ENCODE measurements at regions not wholly inside any gene's neighbourhood (a gene's known extent, or its start where the extent isn't known, plus 50 kb on each side); places are given as distances from the start of the nearest gene placed in this dataset.

DNA sequence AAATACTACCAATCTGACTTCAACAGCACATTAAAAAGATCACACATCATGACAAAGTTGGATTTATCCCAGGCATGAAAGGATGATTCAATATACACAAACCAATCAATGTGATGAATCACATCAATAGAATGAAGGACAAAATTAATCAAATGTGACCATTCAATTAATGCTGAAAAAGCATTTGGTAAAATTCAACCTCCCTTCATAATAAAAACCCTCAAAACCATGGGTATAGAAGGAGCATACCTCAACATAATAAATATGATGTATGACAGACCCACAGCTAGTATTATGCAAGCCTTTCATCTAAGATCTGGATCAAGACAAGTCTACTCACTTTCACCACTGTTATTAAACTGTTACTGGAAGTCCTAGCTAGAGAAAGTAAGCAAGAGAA lies 921.7 kb upstream of the RAG2 start (continued):
- no peak for TF ChIP-seq SMAD1 (IDR thresholded peaks at IDR 0.05; ENCODE audit: low read depth, partially characterized antibody)
- TF ChIP-seq WRNIP1 (IDR thresholded peaks at IDR 0.05; ENCODE audit: borderline replicate concordance, low read depth, low read length): no peak
- TF ChIP-seq ZNF217 (IDR thresholded peaks at IDR 0.05): no peak
- TF ChIP-seq ESRRA (IDR thresholded peaks at IDR 0.05; ENCODE audit: low read length): no peak
- no peak for TF ChIP-seq BHLHE40 (IDR thresholded peaks at IDR 0.05; ENCODE audit: borderline replicate concordance in 1 of 2, low read depth in 2 of 2, low read length in 1 of 2)
- TF ChIP-seq MTA2 (IDR thresholded peaks at IDR 0.05; ENCODE audit: low read depth): no peak
- no peak for TF ChIP-seq CBFB (IDR thresholded peaks at IDR 0.05; ENCODE audit: low read depth)
- TF ChIP-seq, protein P1, sequence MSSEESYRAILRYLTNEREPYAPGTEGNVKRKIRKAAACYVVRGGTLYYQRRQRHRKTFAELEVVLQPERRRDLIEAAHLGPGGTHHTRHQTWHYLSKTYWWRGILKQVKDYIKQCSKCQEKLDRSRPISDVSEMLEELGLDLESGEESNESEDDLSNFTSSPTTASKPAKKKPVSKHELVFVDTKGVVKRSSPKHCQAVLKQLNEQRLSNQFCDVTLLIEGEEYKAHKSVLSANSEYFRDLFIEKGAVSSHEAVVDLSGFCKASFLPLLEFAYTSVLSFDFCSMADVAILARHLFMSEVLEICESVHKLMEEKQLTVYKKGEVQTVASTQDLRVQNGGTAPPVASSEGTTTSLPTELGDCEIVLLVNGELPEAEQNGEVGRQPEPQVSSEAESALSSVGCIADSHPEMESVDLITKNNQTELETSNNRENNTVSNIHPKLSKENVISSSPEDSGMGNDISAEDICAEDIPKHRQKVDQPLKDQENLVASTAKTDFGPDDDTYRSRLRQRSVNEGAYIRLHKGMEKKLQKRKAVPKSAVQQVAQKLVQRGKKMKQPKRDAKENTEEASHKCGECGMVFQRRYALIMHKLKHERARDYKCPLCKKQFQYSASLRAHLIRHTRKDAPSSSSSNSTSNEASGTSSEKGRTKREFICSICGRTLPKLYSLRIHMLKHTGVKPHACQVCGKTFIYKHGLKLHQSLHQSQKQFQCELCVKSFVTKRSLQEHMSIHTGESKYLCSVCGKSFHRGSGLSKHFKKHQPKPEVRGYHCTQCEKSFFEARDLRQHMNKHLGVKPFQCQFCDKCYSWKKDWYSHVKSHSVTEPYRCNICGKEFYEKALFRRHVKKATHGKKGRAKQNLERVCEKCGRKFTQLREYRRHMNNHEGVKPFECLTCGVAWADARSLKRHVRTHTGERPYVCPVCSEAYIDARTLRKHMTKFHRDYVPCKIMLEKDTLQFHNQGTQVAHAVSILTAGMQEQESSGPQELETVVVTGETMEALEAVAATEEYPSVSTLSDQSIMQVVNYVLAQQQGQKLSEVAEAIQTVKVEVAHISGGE (CRISPR knock-in tag; IDR thresholded peaks at IDR 0.05): no peak
- TF ChIP-seq CEBPB (IDR thresholded peaks at IDR 0.05; ENCODE audit: borderline replicate concordance in 1 of 2, low read depth in 2 of 2, low read length in 2 of 2): no peak

DNA sequence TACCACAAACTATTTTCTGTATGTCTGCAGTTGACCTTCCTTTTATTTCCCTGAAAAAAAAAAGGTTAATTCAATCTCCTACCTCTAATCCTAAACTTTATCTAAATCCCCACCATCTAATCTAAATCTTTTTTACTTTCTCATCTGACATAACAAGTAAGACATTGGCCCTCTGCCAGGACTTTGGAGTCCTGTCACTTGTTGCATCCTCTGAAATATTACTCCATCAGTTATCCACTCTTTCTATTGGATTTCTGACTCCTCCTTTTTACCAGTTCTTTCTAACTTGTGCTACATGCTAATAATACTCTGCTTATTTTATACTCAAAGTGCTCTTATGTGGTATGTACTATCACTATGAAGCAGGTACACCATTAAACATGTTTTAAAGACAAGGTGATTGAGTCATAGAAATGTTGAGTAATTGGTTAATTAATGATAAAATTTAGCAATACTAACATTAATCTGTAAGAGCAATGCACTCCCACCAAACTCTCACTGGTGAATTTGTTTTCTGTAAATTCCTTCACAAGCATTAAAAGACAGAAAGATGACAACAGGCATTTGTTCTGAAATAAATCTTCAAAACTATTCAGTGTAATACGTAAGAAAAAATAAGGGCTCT lies 914.2 kb upstream of the RAG2 start:
- RAD21 ChIA-PET (ENCODE audit: unreplicated experiment): no interaction called here
- TF ChIP-seq DPF2 (IDR thresholded peaks at IDR 0.05) (no peak), TBL1XR1 (IDR thresholded peaks at IDR 0.05; ENCODE audit: low read depth, low read length) (no peak)
- TF ChIP-seq, protein P2, sequence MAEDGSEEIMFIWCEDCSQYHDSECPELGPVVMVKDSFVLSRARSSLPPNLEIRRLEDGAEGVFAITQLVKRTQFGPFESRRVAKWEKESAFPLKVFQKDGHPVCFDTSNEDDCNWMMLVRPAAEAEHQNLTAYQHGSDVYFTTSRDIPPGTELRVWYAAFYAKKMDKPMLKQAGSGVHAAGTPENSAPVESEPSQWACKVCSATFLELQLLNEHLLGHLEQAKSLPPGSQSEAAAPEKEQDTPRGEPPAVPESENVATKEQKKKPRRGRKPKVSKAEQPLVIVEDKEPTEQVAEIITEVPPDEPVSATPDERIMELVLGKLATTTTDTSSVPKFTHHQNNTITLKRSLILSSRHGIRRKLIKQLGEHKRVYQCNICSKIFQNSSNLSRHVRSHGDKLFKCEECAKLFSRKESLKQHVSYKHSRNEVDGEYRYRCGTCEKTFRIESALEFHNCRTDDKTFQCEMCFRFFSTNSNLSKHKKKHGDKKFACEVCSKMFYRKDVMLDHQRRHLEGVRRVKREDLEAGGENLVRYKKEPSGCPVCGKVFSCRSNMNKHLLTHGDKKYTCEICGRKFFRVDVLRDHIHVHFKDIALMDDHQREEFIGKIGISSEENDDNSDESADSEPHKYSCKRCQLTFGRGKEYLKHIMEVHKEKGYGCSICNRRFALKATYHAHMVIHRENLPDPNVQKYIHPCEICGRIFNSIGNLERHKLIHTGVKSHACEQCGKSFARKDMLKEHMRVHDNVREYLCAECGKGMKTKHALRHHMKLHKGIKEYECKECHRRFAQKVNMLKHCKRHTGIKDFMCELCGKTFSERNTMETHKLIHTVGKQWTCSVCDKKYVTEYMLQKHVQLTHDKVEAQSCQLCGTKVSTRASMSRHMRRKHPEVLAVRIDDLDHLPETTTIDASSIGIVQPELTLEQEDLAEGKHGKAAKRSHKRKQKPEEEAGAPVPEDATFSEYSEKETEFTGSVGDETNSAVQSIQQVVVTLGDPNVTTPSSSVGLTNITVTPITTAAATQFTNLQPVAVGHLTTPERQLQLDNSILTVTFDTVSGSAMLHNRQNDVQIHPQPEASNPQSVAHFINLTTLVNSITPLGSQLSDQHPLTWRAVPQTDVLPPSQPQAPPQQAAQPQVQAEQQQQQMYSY (CRISPR knock-in tag; IDR thresholded peaks at IDR 0.05): no peak

More for the DNA sequence above, 914.2 kb upstream of the RAG2 start:
- Histone ChIP-seq H3K4me3 (no peak overlapping the region), H3K27ac (ENCODE audit: control insufficient read depth, insufficient read depth) (no peak overlapping the region), H3K27me3 (replicated peaks in 1 of 2; ENCODE audit: control insufficient read depth in 2 of 2, insufficient read depth in 2 of 2, low read length in 1 of 2) (no peaks in the 10 kb centered on the region), H3K79me2 (ENCODE audit: control insufficient read depth, insufficient read depth, low read length) (no peaks in the 10 kb centered on the region), H3K9me3 (replicated peaks; ENCODE audit: control insufficient read depth, insufficient read depth, low read length) (no peaks in the 10 kb centered on the region), H3K9ac (ENCODE audit: control insufficient read depth, insufficient read depth, low read length) (no peak overlapping the region), H3K4me1 (ENCODE audit: control insufficient read depth, insufficient read depth, low read length) (no peaks in the 10 kb centered on the region), H3K36me3 (ENCODE audit: control insufficient read depth in 2 of 2, insufficient read depth in 2 of 2, low read length in 1 of 2) (no peaks in the 10 kb centered on the region), H3K4me2 (ENCODE audit: control insufficient read depth, insufficient read depth) (no peak overlapping the region), H2AFZ (ENCODE audit: control insufficient read depth, low read depth, low read length) (no peak overlapping the region), H4K20me1 (ENCODE audit: control insufficient read depth, insufficient read depth) (no peaks in the 10 kb centered on the region)
- DNase-seq (ENCODE audit: low read depth, low spot score) (no peak), FAIRE-seq (no peak), ATAC-seq (no peak)
- ChIA-PET POLR2A (no interaction called here), CTCF (no interaction called here), SMC1A (ENCODE audit: uncharacterized antibody, unreplicated experiment) (no interaction called here)
- in situ Hi-C loops (cut with MboI) (no loop called here), intact Hi-C loops (cut with micrococcal nuclease; ENCODE audit: unreplicated experiment) (no loop called here)
- WGBS (ENCODE audit: insufficient coverage, insufficient replicate concordance, low lambda C conversion rate, missing lambda C conversion rate): 0% methylated on average over 1 of the region's 1 CpG
- no TSS peak for BruUV-seq (replicated peaks)

All from GM12878 (cell line).